K562 (cell line): ENCODE measurements at regions not wholly inside any gene's neighbourhood (a gene's known extent, or its start where the extent isn't known, plus 50 kb on each side); places are given as distances from the start of the nearest gene placed in this dataset.

Experiments used
- ASH1L ChIP-seq: fragments of 450-650 bp; IDR thresholded peaks from 2 replicates; pipeline ENCODE4 v1.6.1; 2018; ENCODE audit warnings: borderline replicate concordance, mild to moderate bottlenecking, low read depth; ENCODE audit not compliant: partially characterized antibody
- BACH1 ChIP-seq: fragments of 200-800 bp; sonication (Bioruptor generic); IDR thresholded peaks from 2 replicates; pipeline ENCODE4 v1.6.1; 2016; ENCODE audit warnings: missing genetic modification characterization, missing compliant biosample characterization
- CHD4 ChIP-seq: fragments of 200-600 bp; sonication (generic); IDR thresholded peaks from 3 replicates; pipeline ENCODE4 v1.6.1; 2012; ENCODE audit warnings: low read depth, mild to moderate bottlenecking, mixed read lengths, low read length, inconsistent platforms; ENCODE audit not compliant: insufficient read depth, insufficient replicate concordance, poor library complexity, severe bottlenecking
- COPS2 ChIP-seq: fragments of 450-650 bp; conservative IDR thresholded peaks from 2 replicates; pipeline ENCODE4 v1.6.1; 2016; ENCODE audit warnings: mild to moderate bottlenecking, moderate library complexity
- GTF2F1 ChIP-seq: IDR thresholded peaks from 2 replicates; pipeline ENCODE4 v1.6.1; 2011; ENCODE audit warnings: low read depth, low read length, improper control_type of control experiment
- HSF4 ChIP-seq: fragments of 250-450 bp; sonication (Bioruptor Pico); IDR thresholded peaks from 2 replicates; pipeline ENCODE4 v2.1.2; 2022; ENCODE audit warnings: mild to moderate bottlenecking, moderate library complexity, borderline replicate concordance
- SAP30 ChIP-seq: fragments of 200-600 bp; sonication (generic); IDR thresholded peaks from 2 replicates; pipeline ENCODE4 v1.6.1; 2012; ENCODE audit warnings: borderline replicate concordance, low read depth, mild to moderate bottlenecking, moderate library complexity, low read length, control low read depth, inconsistent platforms; ENCODE audit not compliant: insufficient read depth, poor library complexity, severe bottlenecking
- SOX6 ChIP-seq: fragments of 450-650 bp; IDR thresholded peaks from 2 replicates; pipeline ENCODE4 v1.6.1; 2014; ENCODE audit warnings: mild to moderate bottlenecking
- SRF ChIP-seq, 2 experiments: fragments of 250-450, 450-650 bp in 1 of 2; sonication (Bioruptor Pico) in 1 of 2; sonication (generic) in 1 of 2; formaldehyde crosslinking; IDR thresholded peaks; 2 replicates each; pipeline versions ENCODE4 v1.5.0 to v1.5.1; 2020 to 2022; ENCODE audit warnings: mild to moderate bottlenecking in 1 of 2, missing genetic modification reagents in 1 of 2
- STAG1 ChIP-seq: sonication (generic); formaldehyde crosslinking; IDR thresholded peaks from 2 replicates; pipeline ENCODE4 v1.5.0; 2020; ENCODE audit warnings: missing genetic modification reagents, borderline replicate concordance
- SUPT5H ChIP-seq: fragments of 450-650 bp; IDR thresholded peaks from 2 replicates; pipeline ENCODE4 v1.6.1; 2016
- U2AF2 ChIP-seq: fragments of 200-400 bp; formaldehyde crosslinking; optimal IDR thresholded peaks from 2 replicates; pipeline ENCODE3; 2017; ENCODE audit warnings: low read depth, mild to moderate bottlenecking, low read length
- ZBTB1 ChIP-seq: sonication (generic); formaldehyde crosslinking; IDR thresholded peaks from 2 replicates; pipeline ENCODE4 v1.8.1; 2023; ENCODE audit warnings: missing genetic modification reagents, low read depth, mild to moderate bottlenecking, borderline replicate concordance
- ZNF589 ChIP-seq: fragments of 200-800 bp; sonication (Bioruptor generic); IDR thresholded peaks from 2 replicates; pipeline ENCODE4 v1.6.1; 2016; ENCODE audit warnings: low read depth, missing genetic modification characterization, missing compliant biosample characterization
- TF ChIP-seq, protein P1 (sequence below): sonication (generic); formaldehyde crosslinking; IDR thresholded peaks from 2 replicates; pipeline ENCODE4 v1.8.0; 2023; ENCODE audit warnings: mild to moderate bottlenecking, missing genetic modification reagents
- TF ChIP-seq, protein P2 (sequence below), 2 experiments: IDR thresholded peaks; 2 replicates each; pipeline ENCODE4 v1.6.1; 2012; ENCODE audit warnings: improper control_type of control experiment in 2 of 2, low read depth in 2 of 2, low read length in 2 of 2, borderline replicate concordance in 1 of 2
- TF ChIP-seq, protein P3 (sequence below): fragments of 250-450 bp; sonication (Bioruptor Pico); IDR thresholded peaks from 2 replicates; pipeline ENCODE4 v1.9.0; 2021; ENCODE audit warnings: mild to moderate bottlenecking, inconsistent platforms
- TF ChIP-seq, protein P4 (sequence below): fragments of 450-650 bp; formaldehyde crosslinking; IDR thresholded peaks from 2 replicates; pipeline ENCODE4 v1.4.0; 2022; ENCODE audit warnings: missing genetic modification characterization

DNA sequence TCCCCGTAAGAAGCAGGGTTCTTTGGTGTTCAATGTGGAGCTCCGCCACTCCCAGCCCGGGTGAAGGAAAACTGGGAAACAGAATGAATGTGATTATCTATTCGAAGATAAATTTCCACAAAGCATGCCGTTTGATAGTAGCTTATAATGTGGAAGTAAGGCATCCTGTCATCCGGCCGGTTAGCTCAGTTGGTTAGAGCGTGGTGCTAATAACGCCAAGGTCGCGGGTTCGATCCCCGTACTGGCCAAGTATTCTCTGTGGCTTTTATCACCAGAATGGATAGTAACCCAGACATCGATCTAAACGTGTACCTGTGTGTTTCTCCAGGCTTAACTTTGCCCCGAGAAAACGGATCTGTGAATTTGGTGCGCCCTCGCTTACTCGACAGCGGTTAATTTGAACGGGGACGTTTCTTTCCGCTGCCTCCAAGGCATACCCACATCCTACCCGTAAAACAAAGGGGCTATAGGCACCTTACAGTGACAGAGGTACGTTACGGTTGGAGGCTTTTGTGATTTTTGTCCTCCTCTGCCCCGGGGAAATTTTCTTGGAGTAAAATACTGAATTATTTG is 215.2 kb upstream of the ZNF184 start (continued):
- TF ChIP-seq, protein P1, sequence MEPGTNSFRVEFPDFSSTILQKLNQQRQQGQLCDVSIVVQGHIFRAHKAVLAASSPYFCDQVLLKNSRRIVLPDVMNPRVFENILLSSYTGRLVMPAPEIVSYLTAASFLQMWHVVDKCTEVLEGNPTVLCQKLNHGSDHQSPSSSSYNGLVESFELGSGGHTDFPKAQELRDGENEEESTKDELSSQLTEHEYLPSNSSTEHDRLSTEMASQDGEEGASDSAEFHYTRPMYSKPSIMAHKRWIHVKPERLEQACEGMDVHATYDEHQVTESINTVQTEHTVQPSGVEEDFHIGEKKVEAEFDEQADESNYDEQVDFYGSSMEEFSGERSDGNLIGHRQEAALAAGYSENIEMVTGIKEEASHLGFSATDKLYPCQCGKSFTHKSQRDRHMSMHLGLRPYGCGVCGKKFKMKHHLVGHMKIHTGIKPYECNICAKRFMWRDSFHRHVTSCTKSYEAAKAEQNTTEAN (CRISPR knock-in tag): no peak
- 0 out of 2 replicates have a peak, but pooled peaks have one; percentile 35 for TF ChIP-seq GTF2F1
- 0 out of 2 replicates have a peak, but pooled peaks have one; percentile 13 for TF ChIP-seq HSF4 (CRISPR knock-in tag)
- no peak for TF ChIP-seq BACH1
- TF ChIP-seq COPS2: no peak
- peak; percentile 21 for TF ChIP-seq ZBTB1 (CRISPR knock-in tag)
- no peak for TF ChIP-seq ASH1L
- no peak for TF ChIP-seq STAG1 (CRISPR knock-in tag)
- TF ChIP-seq, protein P2, sequence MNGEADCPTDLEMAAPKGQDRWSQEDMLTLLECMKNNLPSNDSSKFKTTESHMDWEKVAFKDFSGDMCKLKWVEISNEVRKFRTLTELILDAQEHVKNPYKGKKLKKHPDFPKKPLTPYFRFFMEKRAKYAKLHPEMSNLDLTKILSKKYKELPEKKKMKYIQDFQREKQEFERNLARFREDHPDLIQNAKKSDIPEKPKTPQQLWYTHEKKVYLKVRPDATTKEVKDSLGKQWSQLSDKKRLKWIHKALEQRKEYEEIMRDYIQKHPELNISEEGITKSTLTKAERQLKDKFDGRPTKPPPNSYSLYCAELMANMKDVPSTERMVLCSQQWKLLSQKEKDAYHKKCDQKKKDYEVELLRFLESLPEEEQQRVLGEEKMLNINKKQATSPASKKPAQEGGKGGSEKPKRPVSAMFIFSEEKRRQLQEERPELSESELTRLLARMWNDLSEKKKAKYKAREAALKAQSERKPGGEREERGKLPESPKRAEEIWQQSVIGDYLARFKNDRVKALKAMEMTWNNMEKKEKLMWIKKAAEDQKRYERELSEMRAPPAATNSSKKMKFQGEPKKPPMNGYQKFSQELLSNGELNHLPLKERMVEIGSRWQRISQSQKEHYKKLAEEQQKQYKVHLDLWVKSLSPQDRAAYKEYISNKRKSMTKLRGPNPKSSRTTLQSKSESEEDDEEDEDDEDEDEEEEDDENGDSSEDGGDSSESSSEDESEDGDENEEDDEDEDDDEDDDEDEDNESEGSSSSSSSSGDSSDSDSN (IDR thresholded peaks at IDR 0.05; ENCODE audit: borderline replicate concordance in 1 of 2, low read depth in 2 of 2, low read length in 2 of 2): peak; percentile 64 to 92; a peak in 3 of 4 replicates
- TF ChIP-seq, protein P3, sequence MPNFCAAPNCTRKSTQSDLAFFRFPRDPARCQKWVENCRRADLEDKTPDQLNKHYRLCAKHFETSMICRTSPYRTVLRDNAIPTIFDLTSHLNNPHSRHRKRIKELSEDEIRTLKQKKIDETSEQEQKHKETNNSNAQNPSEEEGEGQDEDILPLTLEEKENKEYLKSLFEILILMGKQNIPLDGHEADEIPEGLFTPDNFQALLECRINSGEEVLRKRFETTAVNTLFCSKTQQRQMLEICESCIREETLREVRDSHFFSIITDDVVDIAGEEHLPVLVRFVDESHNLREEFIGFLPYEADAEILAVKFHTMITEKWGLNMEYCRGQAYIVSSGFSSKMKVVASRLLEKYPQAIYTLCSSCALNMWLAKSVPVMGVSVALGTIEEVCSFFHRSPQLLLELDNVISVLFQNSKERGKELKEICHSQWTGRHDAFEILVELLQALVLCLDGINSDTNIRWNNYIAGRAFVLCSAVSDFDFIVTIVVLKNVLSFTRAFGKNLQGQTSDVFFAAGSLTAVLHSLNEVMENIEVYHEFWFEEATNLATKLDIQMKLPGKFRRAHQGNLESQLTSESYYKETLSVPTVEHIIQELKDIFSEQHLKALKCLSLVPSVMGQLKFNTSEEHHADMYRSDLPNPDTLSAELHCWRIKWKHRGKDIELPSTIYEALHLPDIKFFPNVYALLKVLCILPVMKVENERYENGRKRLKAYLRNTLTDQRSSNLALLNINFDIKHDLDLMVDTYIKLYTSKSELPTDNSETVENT (CRISPR knock-in tag): peak; percentile 58; the same call in 1 of the 2 replicates
- peak; percentile 91 for TF ChIP-seq SOX6
- no peak for TF ChIP-seq U2AF2
- no peak for TF ChIP-seq SAP30
- 0 out of 4 replicates have a peak, but pooled peaks of 1 of the 2 experiments have one; percentile 34 for TF ChIP-seq SRF (CRISPR knock-in tag; IDR thresholded peaks at IDR 0.05)
- TF ChIP-seq ZNF589 (CRISPR knock-in tag): no peak
- peak; percentile 91 for TF ChIP-seq CHD4
- TF ChIP-seq SUPT5H: no peak
- TF ChIP-seq, protein P4, sequence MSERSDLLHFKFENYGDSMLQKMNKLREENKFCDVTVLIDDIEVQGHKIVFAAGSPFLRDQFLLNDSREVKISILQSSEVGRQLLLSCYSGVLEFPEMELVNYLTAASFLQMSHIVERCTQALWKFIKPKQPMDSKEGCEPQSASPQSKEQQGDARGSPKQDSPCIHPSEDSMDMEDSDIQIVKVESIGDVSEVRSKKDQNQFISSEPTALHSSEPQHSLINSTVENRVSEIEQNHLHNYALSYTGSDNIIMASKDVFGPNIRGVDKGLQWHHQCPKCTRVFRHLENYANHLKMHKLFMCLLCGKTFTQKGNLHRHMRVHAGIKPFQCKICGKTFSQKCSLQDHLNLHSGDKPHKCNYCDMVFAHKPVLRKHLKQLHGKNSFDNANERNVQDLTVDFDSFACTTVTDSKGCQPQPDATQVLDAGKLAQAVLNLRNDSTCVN (CRISPR knock-in tag): peak; percentile 49; the same call in 1 of the 2 replicates
